H9 (cell line): ENCODE measurements at regions not wholly inside any gene's neighbourhood (a gene's known extent, or its start where the extent isn't known, plus 50 kb on each side); places are given as distances from the start of the nearest gene placed in this dataset.
A peak's percentile ranks its signal among the peaks of the same experiment; 100 is the strongest.

ENCODE experiments used
- DNase-seq: peaks from one replicate; pipeline ENCODE4 v3.0.0-alpha.2; 2017
- H2AFZ ChIP-seq: one replicate; pipeline ENCODE4 v1.6.1; 2013; ENCODE audit warnings: mild to moderate bottlenecking, low read length, control low read depth, moderate library complexity
- H2AK5ac ChIP-seq: 2 replicates; pipeline ENCODE4 v1.6.1; 2013; ENCODE audit warnings: low read length, control low read depth, mixed read lengths; ENCODE audit not compliant: insufficient read length
- H2BK120ac ChIP-seq: one replicate; pipeline ENCODE4 v1.6.1; 2013; ENCODE audit warnings: low read depth, mild to moderate bottlenecking, low read length, control low read depth, inconsistent platforms; ENCODE audit not compliant: poor library complexity, severe bottlenecking
- H2BK12ac ChIP-seq: 2 replicates; pipeline ENCODE4 v1.6.1; 2013; ENCODE audit warnings: low read length, control low read depth, mixed read lengths, low read depth; ENCODE audit not compliant: insufficient read length
- H2BK15ac ChIP-seq: 2 replicates; pipeline ENCODE4 v1.6.1; 2013; ENCODE audit warnings: low read depth, low read length, control low read depth
- H2BK20ac ChIP-seq: one replicate; pipeline ENCODE4 v1.6.1; 2013; ENCODE audit warnings: low read depth, mild to moderate bottlenecking, low read length, control low read depth, inconsistent platforms; ENCODE audit not compliant: poor library complexity, severe bottlenecking
- H2BK5ac ChIP-seq: 2 replicates; pipeline ENCODE4 v1.6.1; 2013; ENCODE audit warnings: low read length, control low read depth, mixed read lengths; ENCODE audit not compliant: insufficient read length
- H3K14ac ChIP-seq: 2 replicates; pipeline ENCODE4 v1.6.1; 2013; ENCODE audit warnings: low read length, control low read depth; ENCODE audit not compliant: insufficient read depth
- H3K18ac ChIP-seq: 2 replicates; pipeline ENCODE4 v1.6.1; 2013; ENCODE audit warnings: low read depth, mild to moderate bottlenecking, mixed read lengths, low read length, control low read depth; ENCODE audit not compliant: insufficient read length
- H3K23ac ChIP-seq: 2 replicates; pipeline ENCODE4 v1.6.1; 2013; ENCODE audit warnings: low read length, control low read depth, mixed read lengths, low read depth; ENCODE audit not compliant: insufficient read length
- H3K23me2 ChIP-seq: 2 replicates; pipeline ENCODE4 v1.6.1; 2013; ENCODE audit warnings: low read depth, mild to moderate bottlenecking, mixed read lengths, low read length, control low read depth; ENCODE audit not compliant: insufficient read length, poor library complexity, severe bottlenecking
- H3K27ac ChIP-seq: 2 replicates; pipeline ENCODE4 v1.5.1; 2013; ENCODE audit warnings: low read length, control low read depth, mixed read lengths, low read depth; ENCODE audit not compliant: insufficient read length
- H3K27me3 ChIP-seq: 2 replicates; pipeline ENCODE4 v1.6.1; 2013; ENCODE audit warnings: low read length, control low read depth, inconsistent platforms; ENCODE audit not compliant: insufficient read depth
- H3K4ac ChIP-seq: 2 replicates; pipeline ENCODE4 v1.6.1; 2013; ENCODE audit warnings: low read depth, mild to moderate bottlenecking, control low read depth, inconsistent platforms, low read length, moderate library complexity
- H3K4me1 ChIP-seq: 2 replicates; pipeline ENCODE4 v1.6.1; 2013; ENCODE audit warnings: low read length, control low read depth, inconsistent platforms; ENCODE audit not compliant: insufficient read depth
- H3K4me2 ChIP-seq: 2 replicates; pipeline ENCODE4 v1.6.1; 2013; ENCODE audit warnings: low read length, control low read depth, mixed read lengths; ENCODE audit not compliant: insufficient read length, insufficient read depth
- H3K56ac ChIP-seq: 2 replicates; pipeline ENCODE4 v1.6.1; 2013; ENCODE audit warnings: low read depth, mild to moderate bottlenecking, mixed read lengths, low read length, control low read depth; ENCODE audit not compliant: insufficient read length
- H3K79me1 ChIP-seq: 2 replicates; pipeline ENCODE4 v1.6.1; 2013; ENCODE audit warnings: low read depth, mild to moderate bottlenecking, moderate library complexity, low read length, control low read depth, inconsistent platforms; ENCODE audit not compliant: insufficient read depth, poor library complexity, severe bottlenecking
- H3K79me2 ChIP-seq: 2 replicates; pipeline ENCODE4 v1.6.1; 2013; ENCODE audit warnings: low read length, control low read depth, inconsistent platforms; ENCODE audit not compliant: insufficient read depth
- H3K9ac ChIP-seq: 2 replicates; pipeline ENCODE4 v1.6.1; 2013; ENCODE audit warnings: low read length, control low read depth, mixed read lengths; ENCODE audit not compliant: insufficient read length; ENCODE audit errors: extremely low read depth
- H3K9me3 ChIP-seq: one replicate; pipeline ENCODE4 v1.6.1; 2013; ENCODE audit warnings: low read depth, low read length, inconsistent platforms; ENCODE audit not compliant: control insufficient read depth
- H3T11ph ChIP-seq: one replicate; pipeline ENCODE4 v1.6.1; 2013; ENCODE audit warnings: mild to moderate bottlenecking, low read length, control low read depth, inconsistent platforms
- H4K20me1 ChIP-seq: one replicate; pipeline ENCODE4 v1.6.1; 2013; ENCODE audit not compliant: control insufficient read depth, insufficient read length, insufficient read depth
- H4K5ac ChIP-seq: 2 replicates; pipeline ENCODE4 v1.6.1; 2013; ENCODE audit warnings: low read depth, mild to moderate bottlenecking, mixed read lengths, low read length, control low read depth; ENCODE audit not compliant: insufficient read length
- H4K8ac ChIP-seq: replicated peaks from 2 replicates; pipeline ENCODE4 v1.6.1; 2013; ENCODE audit warnings: low read length, control low read depth, mixed read lengths, low read depth; ENCODE audit not compliant: insufficient read length
- H4K91ac ChIP-seq: 2 replicates; pipeline ENCODE4 v1.6.1; 2013; ENCODE audit warnings: low read depth, mild to moderate bottlenecking, moderate library complexity, mixed read lengths, low read length, control low read depth; ENCODE audit not compliant: insufficient read length
- H3K27ac Mint-ChIP-seq, 3 experiments: 2 replicates in 2 of 3; 3 replicates in 1 of 3; pipeline ENCODE4 v1.8.0; 2020 to 2021; ENCODE audit warnings: mixed read lengths in 3 of 3, mild to moderate bottlenecking in 1 of 3, moderate library complexity in 1 of 3
- H3K27me3 Mint-ChIP-seq: 2 replicates; pipeline ENCODE4 v1.8.0; 2021; ENCODE audit warnings: low read depth, mild to moderate bottlenecking, moderate library complexity, mixed read lengths
- H3K36me3 Mint-ChIP-seq, 3 experiments: 2 replicates in 2 of 3; 3 replicates in 1 of 3; pipeline ENCODE4 v1.8.0; 2020 to 2021; ENCODE audit warnings: low read depth in 3 of 3, mixed read lengths in 3 of 3; ENCODE audit not compliant: insufficient read depth in 1 of 3
- H3K4me1 Mint-ChIP-seq, 2 experiments: 2 replicates each; pipeline ENCODE4 v1.8.0; 2020; ENCODE audit warnings: mixed read lengths in 2 of 2
- H3K4me3 Mint-ChIP-seq, 2 experiments: 2 replicates in 1 of 2; 3 replicates in 1 of 2; pipeline ENCODE4 v1.8.0; 2020 to 2021; ENCODE audit warnings: mild to moderate bottlenecking in 2 of 2, mixed read lengths in 2 of 2, moderate library complexity in 1 of 2
- H3K9me3 Mint-ChIP-seq, 2 experiments: 2 replicates in 1 of 2; 3 replicates in 1 of 2; pipeline ENCODE4 v1.8.0; 2020; ENCODE audit warnings: mild to moderate bottlenecking in 2 of 2, mixed read lengths in 2 of 2, moderate library complexity in 1 of 2
- CTCF ChIP-seq: fragments of 200-600 bp; sonication (generic); conservative IDR thresholded peaks from 3 replicates; pipeline ENCODE4 v1.8.0; 2021; ENCODE audit warnings: antibody characterized with exemption, mild to moderate bottlenecking
- WGBS: extraction: QIAGEN DNeasy Blood & Tissue Kit; methylation state at CpG from one replicate; pipeline ENCODE4 v1.1.7; 2013; ENCODE audit warnings: missing lambda C conversion rate, low lambda C conversion rate, mixed read lengths; ENCODE audit not compliant: insufficient read length; ENCODE audit errors: extremely low coverage; 5-methylcytosine and 5-hydroxymethylcytosine counted together

GRCh38 chr4:101417046-101417445 is 69.7 kb upstream of the PPP3CA start:
- Mint-ChIP-seq H3K4me3 (no peak overlapping the region), H3K36me3 (peaks cover 0 to 4% (median 0%) of the 10 kb centered on the region in 3 experiments; a peak in 1 of 7 replicates), H3K27ac (no peak overlapping the region; a peak in 1 of 7 replicates), H3K4me1 (peaks cover 14% of the 10 kb centered on the region in 2 experiments), H3K27me3 (no peaks in the 10 kb centered on the region), H3K9me3 (peaks cover 0 to 3% of the 10 kb centered on the region in 2 experiments; a peak in 2 of 5 replicates)
- Histone ChIP-seq H3K14ac (no peak overlapping the region), H3K9ac (no peak overlapping the region), H4K5ac (no peak overlapping the region), H3K4me1 (no peaks in the 10 kb centered on the region; the same call in 1 of the 2 replicates), H3K18ac (no peak overlapping the region), H2BK5ac (no peak overlapping the region), H4K91ac (no peak overlapping the region), H2AK5ac (no peak overlapping the region), H3K56ac (no peak overlapping the region), H3K27ac (no peak overlapping the region), H2BK15ac (no peak overlapping the region), H3K79me1 (no peaks in the 10 kb centered on the region), H2BK120ac (no peak overlapping the region), H3K79me2 (no peaks in the 10 kb centered on the region), H4K20me1 (no peaks in the 10 kb centered on the region), H3K27me3 (no peaks in the 10 kb centered on the region), H3T11ph (no peak overlapping the region), H4K8ac (no peak overlapping the region), H3K23ac (no peak overlapping the region), H3K9me3 (no peaks in the 10 kb centered on the region), H2AFZ (no peak overlapping the region), H3K4me2 (no peak overlapping the region), H2BK20ac (no peak overlapping the region), H3K4ac (no peak overlapping the region), H2BK12ac (no peak overlapping the region), H3K23me2 (no peaks in the 10 kb centered on the region)
- WGBS, result no CpG with 5 or more reads among the region's 6 CpGs
- peak; percentile 32 for DNase-seq
- TF ChIP-seq CTCF, result no peak
